ENCODE measurements at regions not wholly inside any gene's neighbourhood (a gene's known extent, or its start where the extent isn't known, plus 50 kb on each side); places are given as distances from the start of the nearest gene placed in this dataset.
"Not testable (repeated sequence)": the region's sequence is repeated elsewhere in the genome, so short reads cannot be mapped to it uniquely, and the experiment has no call there.

DNA sequence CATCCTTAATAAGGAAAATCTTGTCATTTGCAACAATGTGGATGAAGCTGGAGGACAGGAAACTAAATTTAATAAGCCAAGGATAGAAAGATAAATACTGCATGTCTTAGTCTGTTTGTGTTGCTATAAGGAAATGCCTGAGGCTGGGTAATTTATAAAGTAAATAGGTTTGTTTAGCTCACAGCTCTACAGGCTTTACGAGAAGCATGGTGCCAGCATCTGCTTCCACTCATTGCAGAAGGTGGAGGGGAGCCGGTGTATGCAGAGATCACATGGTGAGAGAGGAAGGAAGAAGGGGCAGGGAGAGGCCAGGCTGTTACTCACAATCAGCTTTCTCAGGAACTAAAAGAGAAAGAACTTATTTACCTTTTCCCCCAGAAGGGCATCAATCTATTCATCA lies 118.9 kb upstream of the SMLR1 start:
- no peaks in the 10 kb centered on the region for H3K79me1 ChIP-seq (replicated peaks; ENCODE audit: low read length, poor library complexity, severe bottlenecking)
- no peak overlapping the region for H3K18ac ChIP-seq (ENCODE audit: low read depth in 1 of 2, low read length in 2 of 2)
- H2BK120ac ChIP-seq (ENCODE audit: low read depth, low read length): no peak overlapping the region
- H2BK15ac ChIP-seq (ENCODE audit: low read depth, poor library complexity, severe bottlenecking): no peak overlapping the region
- H3K4me2 ChIP-seq (ENCODE audit: low read length, poor library complexity, severe bottlenecking): no peak overlapping the region
- no peak overlapping the region for H4K91ac ChIP-seq (ENCODE audit: low read length)
- no peak overlapping the region for H2BK12ac ChIP-seq (ENCODE audit: low read length in 2 of 2)
- no peak overlapping the region for H3K14ac ChIP-seq (ENCODE audit: low read length in 2 of 2)
- peak; percentile 77 for DNase-seq
- H3K27me3 ChIP-seq (ENCODE audit: control insufficient read depth in 1 of 2, insufficient read depth in 1 of 2, low read length in 2 of 2): no peaks in the 10 kb centered on the region
- H3K4me1 ChIP-seq (ENCODE audit: control insufficient read depth, insufficient read depth, low read depth, low read length): no peaks in the 10 kb centered on the region
- no peaks in the 10 kb centered on the region for H3K36me3 ChIP-seq (ENCODE audit: control insufficient read depth in 1 of 2, insufficient read depth in 2 of 2, low read depth in 1 of 2, low read length in 2 of 2)
- no peak overlapping the region for H3K27ac ChIP-seq (ENCODE audit: low read length, poor library complexity, severe bottlenecking)
- no peak overlapping the region for H3K9ac ChIP-seq (ENCODE audit: low read length)
- no peak overlapping the region for H3K4ac ChIP-seq (ENCODE audit: low read depth in 1 of 2, low read length in 2 of 2)
- no peak overlapping the region for H2BK5ac ChIP-seq (ENCODE audit: low read depth, low read length, poor library complexity, severe bottlenecking)
- 6% methylated on average over 1 of the region's 2 CpGs for WGBS
- no peak overlapping the region for H3K4me3 ChIP-seq (ENCODE audit: insufficient read depth in 1 of 2, low read depth in 1 of 2, low read length in 2 of 2)
- H2AK5ac ChIP-seq (ENCODE audit: low read length, severe bottlenecking): no peak overlapping the region
- H3K9me3 ChIP-seq (ENCODE audit: control insufficient read depth, low read length): peaks cover 6% of the 10 kb centered on the region
- H3K23ac ChIP-seq (ENCODE audit: low read length in 2 of 2): no peak overlapping the region
- H4K8ac ChIP-seq (ENCODE audit: low read length): peak overlapping the region; percentile 12
- H2AFZ ChIP-seq (ENCODE audit: low read depth, low read length): no peak overlapping the region

DNA sequence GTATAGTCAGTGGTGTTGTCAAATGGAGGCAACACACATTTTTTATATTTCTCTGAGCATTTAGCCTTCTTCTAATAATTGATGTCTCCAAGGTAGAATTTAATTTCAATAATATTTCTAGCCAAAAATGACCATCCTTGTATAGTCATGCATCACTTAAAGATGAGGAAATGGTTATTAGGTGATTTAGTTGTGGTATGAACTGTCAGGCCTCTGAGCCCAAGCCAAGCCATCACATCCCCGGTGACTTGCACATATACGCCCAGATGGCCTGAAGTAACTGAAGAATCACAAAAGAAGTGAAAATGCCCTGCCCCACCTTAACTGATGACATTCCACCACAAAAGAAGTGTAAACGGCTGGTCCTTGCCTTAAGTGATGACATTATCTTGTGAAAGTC lies 115.6 kb upstream of the SMLR1 start:
- WGBS: 96% methylated on average over 3 of the region's 3 CpGs
- H4K8ac ChIP-seq (ENCODE audit: low read length): not testable (repeated sequence)

DNA sequence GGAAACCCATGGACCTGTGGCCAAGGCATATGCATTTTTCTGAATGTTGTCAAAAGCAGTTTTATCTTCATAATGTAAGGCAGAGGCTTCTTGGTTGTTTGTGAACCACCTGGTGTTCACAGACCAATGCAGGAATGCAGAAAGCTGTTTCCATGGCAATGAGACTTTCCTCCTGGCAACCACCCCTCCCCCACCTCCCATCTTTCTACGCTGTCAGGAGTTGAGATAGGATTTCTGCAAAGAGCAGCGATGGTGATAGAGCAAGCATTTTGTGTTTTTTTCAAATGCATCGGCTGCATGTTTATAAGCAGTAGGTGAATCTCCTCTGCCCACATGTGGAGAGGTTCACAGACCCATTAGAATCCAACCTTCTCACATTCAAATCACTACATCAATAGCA lies 114.1 kb upstream of the SMLR1 start:
- no peaks in the 10 kb centered on the region for H3K36me3 ChIP-seq (ENCODE audit: control insufficient read depth in 1 of 2, insufficient read depth in 2 of 2, low read depth in 1 of 2, low read length in 2 of 2)
- no peak overlapping the region for H3K4me2 ChIP-seq (ENCODE audit: low read length, poor library complexity, severe bottlenecking)
- H3K4me3 ChIP-seq (ENCODE audit: insufficient read depth in 1 of 2, low read depth in 1 of 2, low read length in 2 of 2): no peak overlapping the region
- no peaks in the 10 kb centered on the region for H3K9me3 ChIP-seq (ENCODE audit: control insufficient read depth, low read length)
- H2AK5ac ChIP-seq (ENCODE audit: low read length, severe bottlenecking): no peak overlapping the region
- H3K14ac ChIP-seq (ENCODE audit: low read length in 2 of 2): no peak overlapping the region
- H3K27me3 ChIP-seq (ENCODE audit: control insufficient read depth in 1 of 2, insufficient read depth in 1 of 2, low read length in 2 of 2): peaks cover 0 to 10% of the 10 kb centered on the region in 2 experiments
- H3K4me1 ChIP-seq (ENCODE audit: control insufficient read depth, insufficient read depth, low read depth, low read length): no peaks in the 10 kb centered on the region
- H3K4ac ChIP-seq (ENCODE audit: low read depth in 1 of 2, low read length in 2 of 2): no peak overlapping the region
- no peak overlapping the region for H2BK5ac ChIP-seq (ENCODE audit: low read depth, low read length, poor library complexity, severe bottlenecking)
- 36% methylated on average over 3 of the region's 3 CpGs for WGBS
- H3K79me1 ChIP-seq (replicated peaks; ENCODE audit: low read length, poor library complexity, severe bottlenecking): no peaks in the 10 kb centered on the region
- H3K18ac ChIP-seq (ENCODE audit: low read depth in 1 of 2, low read length in 2 of 2): no peak overlapping the region
- H2BK15ac ChIP-seq (ENCODE audit: low read depth, poor library complexity, severe bottlenecking): no peak overlapping the region
- no peak for DNase-seq
- H3K9ac ChIP-seq (ENCODE audit: low read length): no peak overlapping the region
- H3K27ac ChIP-seq (ENCODE audit: low read length, poor library complexity, severe bottlenecking): no peak overlapping the region
- H2AFZ ChIP-seq (ENCODE audit: low read depth, low read length): no peak overlapping the region
- H3K23ac ChIP-seq (ENCODE audit: low read length in 2 of 2): no peak overlapping the region
- H2BK12ac ChIP-seq (ENCODE audit: low read length in 2 of 2): no peak overlapping the region
- no peak overlapping the region for H4K91ac ChIP-seq (ENCODE audit: low read length)
- H4K8ac ChIP-seq (ENCODE audit: low read length): no peak overlapping the region
- H2BK120ac ChIP-seq (ENCODE audit: low read depth, low read length): no peak overlapping the region

More for the DNA sequence above, 115.6 kb upstream of the SMLR1 start:
- not testable (repeated sequence) for H2BK5ac ChIP-seq (ENCODE audit: low read depth, low read length, poor library complexity, severe bottlenecking); H3K9ac ChIP-seq (ENCODE audit: low read length); H3K4me2 ChIP-seq (ENCODE audit: low read length, poor library complexity, severe bottlenecking); H3K18ac ChIP-seq (ENCODE audit: low read depth in 1 of 2, low read length in 2 of 2); DNase-seq; H3K36me3 ChIP-seq (ENCODE audit: control insufficient read depth in 1 of 2, insufficient read depth in 2 of 2, low read depth in 1 of 2, low read length in 2 of 2); H3K27ac ChIP-seq (ENCODE audit: low read length, poor library complexity, severe bottlenecking); H3K23ac ChIP-seq (ENCODE audit: low read length in 2 of 2); H3K14ac ChIP-seq (ENCODE audit: low read length in 2 of 2); H2BK120ac ChIP-seq (ENCODE audit: low read depth, low read length); H3K4me3 ChIP-seq (ENCODE audit: insufficient read depth in 1 of 2, low read depth in 1 of 2, low read length in 2 of 2); H4K91ac ChIP-seq (ENCODE audit: low read length); H3K9me3 ChIP-seq (ENCODE audit: control insufficient read depth, low read length); H2AFZ ChIP-seq (ENCODE audit: low read depth, low read length); H3K79me1 ChIP-seq (replicated peaks; ENCODE audit: low read length, poor library complexity, severe bottlenecking); H2BK15ac ChIP-seq (ENCODE audit: low read depth, poor library complexity, severe bottlenecking); H3K4me1 ChIP-seq (ENCODE audit: control insufficient read depth, insufficient read depth, low read depth, low read length); H3K4ac ChIP-seq (ENCODE audit: low read depth in 1 of 2, low read length in 2 of 2); H2BK12ac ChIP-seq (ENCODE audit: low read length in 2 of 2); H2AK5ac ChIP-seq (ENCODE audit: low read length, severe bottlenecking)
- peaks cover 0 to 10% of the 10 kb centered on the region in 2 experiments for H3K27me3 ChIP-seq (ENCODE audit: control insufficient read depth in 1 of 2, insufficient read depth in 1 of 2, low read length in 2 of 2)

DNA sequence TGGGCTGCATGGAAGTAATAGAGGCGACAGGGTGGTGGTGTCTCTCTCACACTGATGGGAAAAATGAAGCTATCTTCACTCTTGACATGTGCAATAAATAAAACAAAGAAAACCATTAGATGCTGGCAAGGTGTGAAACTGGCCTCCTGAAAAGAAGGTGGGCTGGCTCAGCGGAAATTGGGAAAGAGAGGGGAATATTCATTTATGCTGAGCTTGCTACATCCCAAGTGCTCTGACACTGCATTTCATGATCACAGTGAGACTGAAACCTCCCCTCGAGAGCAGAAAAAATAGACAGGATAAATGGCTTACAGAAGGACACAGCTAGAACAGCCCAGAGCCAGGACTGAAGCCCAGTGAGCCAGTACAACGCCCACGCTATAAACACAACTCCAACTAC lies 112.1 kb upstream of the SMLR1 start:
- peaks cover 0 to 10% of the 10 kb centered on the region in 2 experiments for H3K27me3 ChIP-seq (ENCODE audit: control insufficient read depth in 1 of 2, insufficient read depth in 1 of 2, low read length in 2 of 2)
- H3K4ac ChIP-seq (ENCODE audit: low read depth in 1 of 2, low read length in 2 of 2): no peak overlapping the region
- H2BK120ac ChIP-seq (ENCODE audit: low read depth, low read length): no peak overlapping the region
- H3K4me3 ChIP-seq (ENCODE audit: insufficient read depth in 1 of 2, low read depth in 1 of 2, low read length in 2 of 2): no peak overlapping the region
- no peak overlapping the region for H3K14ac ChIP-seq (ENCODE audit: low read length in 2 of 2)
- no peak overlapping the region for H3K18ac ChIP-seq (ENCODE audit: low read depth in 1 of 2, low read length in 2 of 2)
- H2AK5ac ChIP-seq (ENCODE audit: low read length, severe bottlenecking): no peak overlapping the region
- DNase-seq: no peak
- no peak overlapping the region for H3K27ac ChIP-seq (ENCODE audit: low read length, poor library complexity, severe bottlenecking)
- H4K8ac ChIP-seq (ENCODE audit: low read length): no peak overlapping the region
- H2BK5ac ChIP-seq (ENCODE audit: low read depth, low read length, poor library complexity, severe bottlenecking): no peak overlapping the region
- no peaks in the 10 kb centered on the region for H3K36me3 ChIP-seq (ENCODE audit: control insufficient read depth in 1 of 2, insufficient read depth in 2 of 2, low read depth in 1 of 2, low read length in 2 of 2)
- H2BK15ac ChIP-seq (ENCODE audit: low read depth, poor library complexity, severe bottlenecking): no peak overlapping the region
- H2BK12ac ChIP-seq (ENCODE audit: low read length in 2 of 2): no peak overlapping the region
- H4K91ac ChIP-seq (ENCODE audit: low read length): no peak overlapping the region
- 88% methylated on average over 4 of the region's 5 CpGs for WGBS
- H3K9me3 ChIP-seq (ENCODE audit: control insufficient read depth, low read length): no peaks in the 10 kb centered on the region
- H3K4me2 ChIP-seq (ENCODE audit: low read length, poor library complexity, severe bottlenecking): no peak overlapping the region
- H3K79me1 ChIP-seq (replicated peaks; ENCODE audit: low read length, poor library complexity, severe bottlenecking): no peaks in the 10 kb centered on the region
- H3K9ac ChIP-seq (ENCODE audit: low read length): no peak overlapping the region
- H2AFZ ChIP-seq (ENCODE audit: low read depth, low read length): no peak overlapping the region
- H3K23ac ChIP-seq (ENCODE audit: low read length in 2 of 2): no peak overlapping the region
- no peaks in the 10 kb centered on the region for H3K4me1 ChIP-seq (ENCODE audit: control insufficient read depth, insufficient read depth, low read depth, low read length)
